Astrocyte (in vitro differentiated cells and primary cell): ENCODE measurements at regions not wholly inside any gene's neighbourhood (a gene's known extent, or its start where the extent isn't known, plus 50 kb on each side); places are given as distances from the start of the nearest gene placed in this dataset.

Experiments used
- DNase-seq: peaks from one replicate; pipeline ENCODE4 v3.0.0-alpha.2; 2010; ENCODE audit warnings: low read depth
- FAIRE-seq: peaks from 2 replicates; lab custom pipeline; 2011; peaks lifted over from hg19 to GRCh38; lab: Jason Lieb, UNC
- H2AFZ ChIP-seq: 2 replicates; pipeline ENCODE4 v1.6.0; 2012; ENCODE audit warnings: low read depth, low read length, inconsistent platforms
- H3K27ac ChIP-seq: 2 replicates; pipeline ENCODE4 v1.5.1; 2011; ENCODE audit warnings: low read depth, low read length, inconsistent platforms
- H3K27me3 ChIP-seq: 2 replicates; pipeline ENCODE4 v1.6.0; 2011; ENCODE audit warnings: low read length, inconsistent platforms; ENCODE audit not compliant: insufficient read depth
- H3K36me3 ChIP-seq: 2 replicates; pipeline ENCODE4 v1.5.1; 2011; ENCODE audit warnings: low read length, inconsistent platforms; ENCODE audit not compliant: insufficient read depth
- H3K4me1 ChIP-seq: 2 replicates; pipeline ENCODE4 v1.5.1; 2011; ENCODE audit warnings: low read length, inconsistent platforms; ENCODE audit not compliant: insufficient read depth
- H3K4me2 ChIP-seq: 2 replicates; pipeline ENCODE4 v1.6.0; 2012; ENCODE audit warnings: low read length, inconsistent platforms
- H3K4me3 ChIP-seq: 2 replicates; pipeline ENCODE4 v1.5.1; 2011; ENCODE audit warnings: low read depth, mild to moderate bottlenecking, low read length, inconsistent platforms; ENCODE audit not compliant: insufficient read depth
- H3K79me2 ChIP-seq: 2 replicates; pipeline ENCODE4 v1.6.0; 2012; ENCODE audit warnings: mild to moderate bottlenecking, low read length, inconsistent platforms; ENCODE audit not compliant: insufficient read depth
- H3K9ac ChIP-seq: 2 replicates; pipeline ENCODE4 v1.6.0; 2012; ENCODE audit warnings: mild to moderate bottlenecking, low read length, inconsistent platforms
- H3K9me3 ChIP-seq: 2 replicates; pipeline ENCODE4 v1.5.1; 2012; ENCODE audit warnings: low read depth, mild to moderate bottlenecking, low read length, inconsistent platforms; ENCODE audit not compliant: insufficient read depth
- H4K20me1 ChIP-seq: 2 replicates; pipeline ENCODE4 v1.6.0; 2012; ENCODE audit warnings: low read length, inconsistent platforms; ENCODE audit not compliant: insufficient read depth
- H3K27ac Mint-ChIP-seq: one replicate; pipeline ENCODE4 v1.8.0; 2021; ENCODE audit warnings: mild to moderate bottlenecking, mixed read lengths; ENCODE audit not compliant: unreplicated experiment
- H3K27me3 Mint-ChIP-seq: one replicate; pipeline ENCODE4 v1.8.0; 2021; ENCODE audit warnings: low read depth, mixed read lengths; ENCODE audit not compliant: unreplicated experiment
- H3K36me3 Mint-ChIP-seq: one replicate; pipeline ENCODE4 v1.8.0; 2021; ENCODE audit warnings: low read depth, mixed read lengths; ENCODE audit not compliant: unreplicated experiment
- H3K4me1 Mint-ChIP-seq: one replicate; pipeline ENCODE4 v1.8.0; 2021; ENCODE audit warnings: low read depth, mixed read lengths; ENCODE audit not compliant: unreplicated experiment
- H3K4me3 Mint-ChIP-seq: one replicate; pipeline ENCODE4 v1.8.0; 2021; ENCODE audit warnings: mild to moderate bottlenecking, moderate library complexity, mixed read lengths; ENCODE audit not compliant: unreplicated experiment
- H3K9me3 Mint-ChIP-seq: one replicate; pipeline ENCODE4 v1.8.0; 2021; ENCODE audit warnings: mild to moderate bottlenecking, mixed read lengths; ENCODE audit not compliant: unreplicated experiment
- EZH2 ChIP-seq: IDR thresholded peaks from 2 replicates; pipeline ENCODE4 v1.6.1; 2012; ENCODE audit warnings: mild to moderate bottlenecking, low read length, inconsistent platforms; ENCODE audit not compliant: insufficient read depth
- TF ChIP-seq, protein P1 (sequence below): IDR thresholded peaks from 2 replicates; pipeline ENCODE4 v1.5.1; 2011; ENCODE audit warnings: low read depth, mild to moderate bottlenecking, inconsistent platforms, low read length, moderate library complexity; ENCODE audit not compliant: insufficient read depth

DNA sequence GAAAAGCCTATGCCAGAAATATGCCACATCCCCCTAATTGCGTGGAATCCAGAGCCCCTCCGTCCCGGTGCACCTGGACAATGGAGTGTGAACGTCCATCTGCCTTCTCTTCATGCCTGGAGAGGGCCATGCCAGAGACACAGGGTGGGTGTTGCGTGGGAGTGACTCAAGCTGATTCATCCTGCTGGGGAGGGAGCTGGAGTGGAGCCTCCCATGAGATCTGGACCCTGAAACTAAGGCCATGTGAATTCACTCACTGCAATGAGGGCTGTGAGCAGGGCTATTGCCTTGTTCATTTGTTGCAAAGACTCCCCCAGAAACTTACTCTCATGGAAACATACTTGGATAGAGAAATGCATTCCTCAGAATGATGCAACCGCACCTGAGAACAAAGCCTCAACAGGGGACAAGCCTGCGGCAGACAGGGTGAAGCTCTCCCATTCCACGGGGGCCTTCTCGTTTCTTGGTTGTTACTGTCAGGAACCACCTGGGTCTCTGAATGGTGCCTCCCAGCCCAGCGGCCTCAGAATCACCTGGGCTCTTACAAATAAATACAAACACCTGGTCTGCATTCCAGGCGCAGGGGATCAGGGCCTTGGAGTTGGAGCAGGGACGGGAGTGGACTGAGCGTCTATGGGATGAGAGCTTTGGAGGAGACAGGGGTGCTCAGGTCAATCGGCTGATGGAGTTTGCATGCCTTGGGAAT lies 1031.2 kb downstream of the BRD1 start:
- peaks cover 15% of the 10 kb centered on the region for H3K4me1 Mint-ChIP-seq
- TF ChIP-seq, protein P1, sequence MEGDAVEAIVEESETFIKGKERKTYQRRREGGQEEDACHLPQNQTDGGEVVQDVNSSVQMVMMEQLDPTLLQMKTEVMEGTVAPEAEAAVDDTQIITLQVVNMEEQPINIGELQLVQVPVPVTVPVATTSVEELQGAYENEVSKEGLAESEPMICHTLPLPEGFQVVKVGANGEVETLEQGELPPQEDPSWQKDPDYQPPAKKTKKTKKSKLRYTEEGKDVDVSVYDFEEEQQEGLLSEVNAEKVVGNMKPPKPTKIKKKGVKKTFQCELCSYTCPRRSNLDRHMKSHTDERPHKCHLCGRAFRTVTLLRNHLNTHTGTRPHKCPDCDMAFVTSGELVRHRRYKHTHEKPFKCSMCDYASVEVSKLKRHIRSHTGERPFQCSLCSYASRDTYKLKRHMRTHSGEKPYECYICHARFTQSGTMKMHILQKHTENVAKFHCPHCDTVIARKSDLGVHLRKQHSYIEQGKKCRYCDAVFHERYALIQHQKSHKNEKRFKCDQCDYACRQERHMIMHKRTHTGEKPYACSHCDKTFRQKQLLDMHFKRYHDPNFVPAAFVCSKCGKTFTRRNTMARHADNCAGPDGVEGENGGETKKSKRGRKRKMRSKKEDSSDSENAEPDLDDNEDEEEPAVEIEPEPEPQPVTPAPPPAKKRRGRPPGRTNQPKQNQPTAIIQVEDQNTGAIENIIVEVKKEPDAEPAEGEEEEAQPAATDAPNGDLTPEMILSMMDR, result no peak
- TF ChIP-seq EZH2, result no peak
- no peaks in the 10 kb centered on the region for H3K36me3 ChIP-seq
- H3K9ac ChIP-seq, result no peak overlapping the region
- H3K79me2 ChIP-seq, result no peaks in the 10 kb centered on the region
- H3K27me3 ChIP-seq, result no peaks in the 10 kb centered on the region
- no peaks in the 10 kb centered on the region for H3K4me1 ChIP-seq
- FAIRE-seq (no peak), DNase-seq (no peak)
- no peaks in the 10 kb centered on the region for H3K36me3 Mint-ChIP-seq
- no peaks in the 10 kb centered on the region for H4K20me1 ChIP-seq
- H3K4me3 Mint-ChIP-seq, result no peak overlapping the region
- H3K4me2 ChIP-seq, result no peak overlapping the region
- no peak overlapping the region for H3K27ac Mint-ChIP-seq
- peaks cover 4% of the 10 kb centered on the region for H3K9me3 ChIP-seq
- peaks cover 7% of the 10 kb centered on the region for H3K27me3 Mint-ChIP-seq
- H2AFZ ChIP-seq, result no peak overlapping the region
- H3K9me3 Mint-ChIP-seq, result peaks cover 2% of the 10 kb centered on the region
- no peak overlapping the region for H3K4me3 ChIP-seq
- H3K27ac ChIP-seq, result no peak overlapping the region

DNA sequence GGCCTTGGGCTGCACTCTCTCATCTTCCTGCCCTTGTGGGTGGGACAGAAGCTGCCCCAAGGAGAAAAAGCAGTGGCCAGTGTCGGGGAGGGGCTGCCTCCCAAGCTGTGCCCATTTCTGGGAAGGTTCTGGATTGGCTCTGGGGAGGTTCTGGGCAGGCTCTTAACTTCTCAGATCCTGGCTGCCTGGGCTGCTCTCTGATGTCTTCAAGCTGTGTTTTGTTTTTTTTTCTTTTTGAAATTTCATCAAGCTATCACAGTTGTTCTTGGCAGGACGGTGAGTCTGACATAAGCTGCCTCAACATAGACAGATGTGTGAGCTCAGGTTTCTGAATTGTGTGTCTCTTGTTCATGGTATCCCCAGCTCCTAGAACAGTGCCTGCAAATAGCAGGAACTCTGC lies 1032.0 kb downstream of the BRD1 start:
- H3K4me1 Mint-ChIP-seq, result peaks cover 15% of the 10 kb centered on the region
- Histone ChIP-seq H3K4me2 (no peak overlapping the region), H3K9me3 (no peaks in the 10 kb centered on the region), H3K27ac (no peak overlapping the region), H3K36me3 (no peaks in the 10 kb centered on the region), H3K79me2 (no peaks in the 10 kb centered on the region), H3K9ac (no peak overlapping the region), H3K4me3 (no peak overlapping the region), H4K20me1 (no peaks in the 10 kb centered on the region), H3K27me3 (no peaks in the 10 kb centered on the region), H3K4me1 (no peaks in the 10 kb centered on the region), H2AFZ (peak overlapping the region; percentile 10)
- FAIRE-seq (no peak), DNase-seq (no peak)
- no peaks in the 10 kb centered on the region for H3K36me3 Mint-ChIP-seq
- TF ChIP-seq EZH2, result no peak
- TF ChIP-seq, protein P1, result no peak
- H3K4me3 Mint-ChIP-seq, result peak overlapping the region; percentile 20
- H3K27ac Mint-ChIP-seq, result no peak overlapping the region
- H3K9me3 Mint-ChIP-seq, result peaks cover 2% of the 10 kb centered on the region
- H3K27me3 Mint-ChIP-seq, result peaks cover 9% of the 10 kb centered on the region

- no peak overlapping the region for H3K4me3 Mint-ChIP-seq
- DNase-seq, result no peak
Measured at GRCh38 chr22:48794906-48795305, 1032.8 kb downstream of the BRD1 start.

More at GRCh38 chr22:48794906-48795305, 1032.8 kb downstream of the BRD1 start:
- no peaks in the 10 kb centered on the region for H3K36me3 Mint-ChIP-seq
- peaks cover 9% of the 10 kb centered on the region for H3K27me3 Mint-ChIP-seq
- no peak overlapping the region for H3K4me3 ChIP-seq
- no peak overlapping the region for H3K27ac ChIP-seq
- no peak for TF ChIP-seq EZH2
- TF ChIP-seq, protein P1, result no peak
- peaks cover 2% of the 10 kb centered on the region for H3K9me3 Mint-ChIP-seq
- H2AFZ ChIP-seq, result no peak overlapping the region
- no peak overlapping the region for H3K9ac ChIP-seq
- no peaks in the 10 kb centered on the region for H3K79me2 ChIP-seq
- no peak overlapping the region for H3K27ac Mint-ChIP-seq
- H3K4me1 ChIP-seq, result no peaks in the 10 kb centered on the region
- no peaks in the 10 kb centered on the region for H4K20me1 ChIP-seq
- H3K27me3 ChIP-seq, result no peaks in the 10 kb centered on the region
- no peak for FAIRE-seq
- H3K4me2 ChIP-seq, result no peak overlapping the region
- no peaks in the 10 kb centered on the region for H3K36me3 ChIP-seq
- peaks cover 15% of the 10 kb centered on the region for H3K4me1 Mint-ChIP-seq
- no peaks in the 10 kb centered on the region for H3K9me3 ChIP-seq
